ENCODE measurements at regions not wholly inside any gene's neighbourhood (a gene's known extent, or its start where the extent isn't known, plus 50 kb on each side); places are given as distances from the start of the nearest gene placed in this dataset.
"Not testable (repeated sequence)": the region's sequence is repeated elsewhere in the genome, so short reads cannot be mapped to it uniquely, and the experiment has no call there.

DNA sequence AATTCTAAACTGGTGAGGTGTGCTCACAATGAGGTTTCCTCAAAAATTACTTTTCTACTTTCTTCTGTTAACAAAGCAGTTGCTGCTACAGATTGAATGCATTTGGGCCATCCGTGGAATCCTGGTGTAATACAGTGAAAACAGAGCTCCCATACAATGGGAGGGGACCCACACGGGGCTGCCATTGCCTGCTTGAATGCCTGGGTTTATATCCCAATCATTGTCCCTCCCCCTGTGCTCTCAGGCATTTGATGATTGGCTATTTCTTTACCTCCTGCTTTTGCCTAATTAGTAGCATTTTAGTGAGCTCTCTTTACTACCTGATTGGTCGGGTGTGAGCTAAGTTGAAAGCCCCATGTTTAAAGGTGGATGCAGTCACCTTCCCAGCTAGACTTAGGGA lies 52.9 kb upstream of the CSF1 start:
- DNase-seq (ENCODE audit: low read depth); H3K4me3 ChIP-seq (ENCODE audit: low read depth, low read length): not testable (repeated sequence)

GRCh38 chr1:109855986-109856385 lies 54.7 kb upstream of the CSF1 start:
- not testable (repeated sequence) for DNase-seq (ENCODE audit: low read depth)

DNA sequence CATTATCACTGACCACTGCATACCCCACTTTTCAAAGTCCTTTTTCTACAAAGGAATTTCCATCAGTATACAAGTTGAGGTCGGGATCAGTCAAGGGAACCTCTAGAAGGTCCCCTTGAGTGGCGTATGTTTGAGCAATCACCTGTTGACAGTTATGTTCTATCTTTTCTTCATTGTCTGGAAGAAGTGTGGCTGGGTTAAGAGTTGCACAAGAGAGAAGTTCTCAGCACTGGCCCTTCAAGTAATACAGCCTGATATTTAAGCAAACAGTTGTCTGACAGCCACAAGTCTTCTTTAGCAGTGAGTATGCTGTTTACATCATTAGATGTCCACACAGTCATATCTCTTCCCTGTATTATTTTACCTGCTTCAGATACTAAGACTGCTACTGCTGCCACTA lies 56.7 kb upstream of the CSF1 start:
- not testable (repeated sequence) for H3K4me3 ChIP-seq (ENCODE audit: low read depth, low read length); DNase-seq (ENCODE audit: low read depth)

More at GRCh38 chr1:109855986-109856385, 54.7 kb upstream of the CSF1 start:
- H3K4me3 ChIP-seq (ENCODE audit: low read depth, low read length): not testable (repeated sequence)

DNA sequence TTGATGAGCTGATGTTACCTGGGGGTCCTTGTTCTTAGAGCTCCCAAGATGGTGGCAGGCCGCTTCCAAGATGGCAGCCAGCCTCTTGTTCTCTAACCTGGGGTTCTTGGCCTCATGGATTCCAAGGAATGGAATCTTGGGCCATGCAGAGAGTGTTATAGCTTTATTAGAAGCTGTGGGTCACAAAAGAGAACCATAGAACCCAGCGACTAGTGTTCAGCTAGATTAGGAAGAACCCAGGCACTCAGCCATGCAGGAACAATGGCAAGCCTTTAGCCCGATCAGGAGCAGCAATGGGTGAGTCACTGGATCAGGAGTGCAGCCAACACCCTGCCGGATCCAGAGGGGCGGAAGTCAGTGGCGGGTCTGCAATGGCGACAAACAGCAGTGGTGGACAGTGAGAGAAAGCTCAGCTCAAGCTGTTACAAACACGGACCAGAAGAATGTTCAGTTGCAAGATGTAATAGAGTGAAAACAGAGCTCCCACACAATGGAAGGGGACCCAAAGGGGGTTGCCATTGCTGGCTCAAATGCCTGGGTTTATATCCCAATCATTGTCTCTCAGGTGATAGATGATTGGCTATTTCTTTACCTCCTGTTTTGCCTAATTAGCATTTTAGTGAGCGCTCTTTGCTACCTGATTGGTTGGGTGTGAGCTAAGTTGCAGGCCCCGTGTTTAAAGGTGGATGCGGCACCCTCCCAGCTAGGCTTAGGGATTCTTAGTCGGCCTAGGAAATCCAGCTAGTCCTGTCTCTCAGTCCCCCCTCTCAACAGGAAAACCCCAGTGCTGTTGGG lies 58.2 kb upstream of the CSF1 start:
- H3K4me3 ChIP-seq (ENCODE audit: low read depth, low read length); DNase-seq (ENCODE audit: low read depth): not testable (repeated sequence)

DNA sequence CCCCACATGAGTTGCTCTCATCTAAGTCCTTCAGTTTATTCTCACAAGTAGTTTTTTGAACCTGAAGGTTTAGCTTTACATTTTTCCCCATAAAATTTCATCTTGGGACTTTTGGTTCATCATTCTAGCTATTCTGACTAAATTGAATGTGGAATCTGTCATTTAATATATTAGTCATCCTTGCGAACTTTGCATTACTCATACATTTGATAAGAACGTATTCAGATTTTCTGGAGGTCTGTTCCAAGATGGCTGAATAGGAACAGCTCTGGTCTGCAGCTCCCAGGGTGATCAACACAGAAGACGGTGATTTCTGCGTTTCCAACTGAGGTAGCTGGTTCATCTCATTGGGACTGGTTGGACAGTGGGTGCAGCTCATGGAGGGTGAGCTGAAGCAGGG lies 59.8 kb upstream of the CSF1 start:
- TF ChIP-seq, protein P1, sequence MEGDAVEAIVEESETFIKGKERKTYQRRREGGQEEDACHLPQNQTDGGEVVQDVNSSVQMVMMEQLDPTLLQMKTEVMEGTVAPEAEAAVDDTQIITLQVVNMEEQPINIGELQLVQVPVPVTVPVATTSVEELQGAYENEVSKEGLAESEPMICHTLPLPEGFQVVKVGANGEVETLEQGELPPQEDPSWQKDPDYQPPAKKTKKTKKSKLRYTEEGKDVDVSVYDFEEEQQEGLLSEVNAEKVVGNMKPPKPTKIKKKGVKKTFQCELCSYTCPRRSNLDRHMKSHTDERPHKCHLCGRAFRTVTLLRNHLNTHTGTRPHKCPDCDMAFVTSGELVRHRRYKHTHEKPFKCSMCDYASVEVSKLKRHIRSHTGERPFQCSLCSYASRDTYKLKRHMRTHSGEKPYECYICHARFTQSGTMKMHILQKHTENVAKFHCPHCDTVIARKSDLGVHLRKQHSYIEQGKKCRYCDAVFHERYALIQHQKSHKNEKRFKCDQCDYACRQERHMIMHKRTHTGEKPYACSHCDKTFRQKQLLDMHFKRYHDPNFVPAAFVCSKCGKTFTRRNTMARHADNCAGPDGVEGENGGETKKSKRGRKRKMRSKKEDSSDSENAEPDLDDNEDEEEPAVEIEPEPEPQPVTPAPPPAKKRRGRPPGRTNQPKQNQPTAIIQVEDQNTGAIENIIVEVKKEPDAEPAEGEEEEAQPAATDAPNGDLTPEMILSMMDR (IDR thresholded peaks at IDR 0.05; ENCODE audit: insufficient read depth, low read depth, low read length): no peak
- DNase-seq (ENCODE audit: low read depth): no peak
- H3K4me3 ChIP-seq (ENCODE audit: low read depth, low read length): no peak overlapping the region

GRCh38 chr1:109850194-109850593 lies 60.5 kb upstream of the CSF1 start:
- no peak overlapping the region for H3K4me3 ChIP-seq (ENCODE audit: low read depth, low read length)
- no peak for DNase-seq (ENCODE audit: low read depth)
- TF ChIP-seq, protein P1 (IDR thresholded peaks at IDR 0.05; ENCODE audit: insufficient read depth, low read depth, low read length): no peak

- TF ChIP-seq, protein P1 (IDR thresholded peaks at IDR 0.05; ENCODE audit: insufficient read depth, low read depth, low read length): no peak
- no peak for DNase-seq (ENCODE audit: low read depth)
These were observed 61.0 kb upstream of the CSF1 start for GRCh38 chr1:109849655-109850054.

GRCh38 chr1:109847251-109847650 lies 63.4 kb upstream of the CSF1 start:
- no peak overlapping the region for H3K4me3 ChIP-seq (ENCODE audit: low read depth, low read length)
- no peak for DNase-seq (ENCODE audit: low read depth)
- TF ChIP-seq, protein P1 (IDR thresholded peaks at IDR 0.05; ENCODE audit: insufficient read depth, low read depth, low read length): no peak

More at GRCh38 chr1:109849655-109850054, 61.0 kb upstream of the CSF1 start:
- H3K4me3 ChIP-seq (ENCODE audit: low read depth, low read length): no peak overlapping the region

- no peak overlapping the region for H3K4me3 ChIP-seq (ENCODE audit: low read depth, low read length)
- TF ChIP-seq, protein P1 (IDR thresholded peaks at IDR 0.05; ENCODE audit: insufficient read depth, low read depth, low read length): no peak
- no peak for DNase-seq (ENCODE audit: low read depth)
These were observed 63.8 kb upstream of the CSF1 start for GRCh38 chr1:109846846-109847245.
